ENCODE measurements at regions not wholly inside any gene's neighbourhood (a gene's known extent, or its start where the extent isn't known, plus 50 kb on each side); places are given as distances from the start of the nearest gene placed in this dataset.

DNA sequence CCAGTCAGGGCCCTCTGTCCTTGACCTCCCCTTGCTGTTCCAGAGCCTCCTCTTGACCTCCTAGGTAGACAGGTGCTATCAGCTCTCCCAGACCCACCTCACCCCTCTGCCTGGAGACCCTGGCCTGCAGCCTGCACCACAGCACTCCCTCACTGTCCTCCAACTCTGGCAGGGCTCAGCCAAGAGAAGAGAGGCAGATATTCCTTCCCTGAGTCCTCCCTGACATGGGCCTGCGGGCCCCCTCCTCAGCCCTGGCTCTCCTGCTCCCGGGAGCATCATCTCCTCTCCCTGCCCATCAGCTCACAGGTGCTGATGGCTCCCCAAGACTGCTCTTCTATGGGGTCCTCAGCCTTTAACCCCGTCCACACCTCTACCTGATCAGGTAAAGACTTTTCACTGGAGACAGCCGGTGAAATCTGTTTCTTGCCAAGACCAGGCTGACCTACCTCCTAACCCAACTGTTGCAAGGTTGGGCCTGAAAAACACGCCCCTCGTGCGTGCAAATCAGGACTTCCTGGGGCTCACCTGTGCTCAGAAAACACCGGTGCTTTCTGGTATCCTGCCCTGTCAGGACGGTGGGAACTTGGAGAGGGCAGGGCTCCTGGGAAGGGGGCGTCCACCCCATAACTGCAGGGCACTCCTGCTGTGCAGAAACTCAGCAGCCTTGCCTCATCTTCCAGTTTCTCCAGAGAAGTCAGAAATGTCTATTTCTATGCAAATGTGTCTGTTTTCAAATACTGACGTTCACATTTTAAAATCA, 160.7 kb downstream of the SHANK2 start:
- TF ChIP-seq POLR2A (IDR thresholded peaks at IDR 0.05) (no peak), CTCF (IDR thresholded peaks at IDR 0.05) (no peak), EP300 (IDR thresholded peaks at IDR 0.05) (no peak), POLR2AphosphoS5 (IDR thresholded peaks at IDR 0.05) (no peak)

Data from gastroesophageal sphincter (tissue), 3 donors.